SK-N-MC (cell line): ENCODE measurements at regions not wholly inside any gene's neighbourhood (a gene's known extent, or its start where the extent isn't known, plus 50 kb on each side); places are given as distances from the start of the nearest gene placed in this dataset.

Experiments used
- DNase-seq: peaks from one replicate; pipeline ENCODE4 v3.0.0-alpha.2; 2011; ENCODE audit warnings: low read depth, low spot score
- H3K27ac ChIP-seq: fragments of 200-600 bp; sonication (generic); 2 replicates; pipeline ENCODE4 v1.5.1; 2016; ENCODE audit warnings: mixed run types
- H3K36me3 ChIP-seq: fragments of 200-600 bp; sonication (generic); 2 replicates; pipeline ENCODE4 v1.6.1; 2017; ENCODE audit warnings: antibody characterized with exemption, low read length, mixed read lengths; ENCODE audit not compliant: insufficient read depth
- H3K4me3 ChIP-seq: fragments of 200-600 bp; sonication (generic); 2 replicates; pipeline ENCODE4 v1.5.1; 2016
- H3K9ac ChIP-seq: fragments of 200-600 bp; sonication (generic); 2 replicates; pipeline ENCODE4 v1.8.0; 2017; ENCODE audit warnings: mixed run types, mixed read lengths; ENCODE audit not compliant: insufficient read length
- H3K9me3 ChIP-seq: fragments of 200-600 bp; sonication (generic); 2 replicates; pipeline ENCODE4 v1.6.1; 2017; ENCODE audit warnings: low read depth, mild to moderate bottlenecking, antibody characterized with exemption, low read length, moderate library complexity, mixed read lengths
- EZH2 ChIP-seq: fragments of 200-600 bp; sonication (generic); IDR thresholded peaks from one replicate; pipeline ENCODE4 v1.6.1; 2017; ENCODE audit warnings: antibody characterized with exemption
- FOXP2 ChIP-seq: optimal IDR thresholded peaks from 2 replicates; pipeline ENCODE3; 2011; ENCODE audit warnings: mild to moderate bottlenecking, moderate library complexity; ENCODE audit not compliant: insufficient read depth; ENCODE audit errors: extremely low read length, control extremely low read depth
- POLR2AphosphoS5 ChIP-seq: IDR thresholded peaks from 2 replicates; pipeline ENCODE4 v1.6.1; 2012; ENCODE audit warnings: mild to moderate bottlenecking, low read depth, low read length, borderline replicate concordance

GRCh38 chr4:15295421-15296162, 132.2 kb upstream of the C1QTNF7 start:
- Histone ChIP-seq H3K9me3 (no peaks in the 10 kb centered on the region), H3K4me3 (no peak overlapping the region), H3K27ac (no peak overlapping the region), H3K9ac (no peak overlapping the region), H3K36me3 (no peaks in the 10 kb centered on the region)
- TF ChIP-seq FOXP2 (no peak), EZH2 (no peak), POLR2AphosphoS5 (no peak)
- DNase-seq = no peak

- no peak overlapping the region for H3K9ac ChIP-seq
- no peaks in the 10 kb centered on the region for H3K9me3 ChIP-seq
- H3K36me3 ChIP-seq = no peaks in the 10 kb centered on the region
- TF ChIP-seq POLR2AphosphoS5 = no peak
- no peak for TF ChIP-seq EZH2
- no peak for TF ChIP-seq FOXP2
- H3K27ac ChIP-seq = no peak overlapping the region
- no peak for DNase-seq
- H3K4me3 ChIP-seq = no peak overlapping the region
These were observed 130.5 kb upstream of the C1QTNF7 start for GRCh38 chr4:15297344-15297743.

- no peaks in the 10 kb centered on the region for H3K36me3 ChIP-seq
- no peak overlapping the region for H3K27ac ChIP-seq
- no peak overlapping the region for H3K4me3 ChIP-seq
- H3K9ac ChIP-seq = no peak overlapping the region
- TF ChIP-seq FOXP2 (no peak), EZH2 (no peak), POLR2AphosphoS5 (no peak)
- DNase-seq = no peak
- no peaks in the 10 kb centered on the region for H3K9me3 ChIP-seq
These were observed 128.2 kb upstream of the C1QTNF7 start for GRCh38 chr4:15299627-15300026.

GRCh38 chr4:15303052-15303641, 124.7 kb upstream of the C1QTNF7 start:
- Histone ChIP-seq H3K9ac (no peak overlapping the region), H3K9me3 (no peaks in the 10 kb centered on the region), H3K4me3 (no peak overlapping the region), H3K27ac (no peak overlapping the region), H3K36me3 (no peaks in the 10 kb centered on the region)
- peak; percentile 12 for DNase-seq
- TF ChIP-seq POLR2AphosphoS5 (no peak), FOXP2 (no peak)

- H3K9me3 ChIP-seq = no peaks in the 10 kb centered on the region
- H3K9ac ChIP-seq = no peak overlapping the region
- no peaks in the 10 kb centered on the region for H3K36me3 ChIP-seq
- no peak for TF ChIP-seq FOXP2
- TF ChIP-seq EZH2 = no peak
- no peak for TF ChIP-seq POLR2AphosphoS5
- H3K4me3 ChIP-seq = no peak overlapping the region
- H3K27ac ChIP-seq = no peak overlapping the region
- DNase-seq = no peak
These were observed 112.9 kb upstream of the C1QTNF7 start for GRCh38 chr4:15314974-15315373.

GRCh38 chr4:15317246-15317645, 110.6 kb upstream of the C1QTNF7 start:
- no peak overlapping the region for H3K27ac ChIP-seq

GRCh38 chr4:15318621-15319348, 109.0 kb upstream of the C1QTNF7 start:
- TF ChIP-seq FOXP2 (no peak), EZH2 (no peak), POLR2AphosphoS5 (no peak)
- Histone ChIP-seq H3K4me3 (no peak overlapping the region), H3K9ac (no peak overlapping the region), H3K9me3 (no peaks in the 10 kb centered on the region), H3K36me3 (no peaks in the 10 kb centered on the region), H3K27ac (no peak overlapping the region)
- no peak for DNase-seq

More at GRCh38 chr4:15317246-15317645, 110.6 kb upstream of the C1QTNF7 start:
- Histone ChIP-seq H3K9ac (no peak overlapping the region), H3K9me3 (no peaks in the 10 kb centered on the region), H3K36me3 (no peaks in the 10 kb centered on the region), H3K4me3 (no peak overlapping the region)
- TF ChIP-seq EZH2 = no peak
- TF ChIP-seq FOXP2 = no peak
- no peak for TF ChIP-seq POLR2AphosphoS5
- no peak for DNase-seq

GRCh38 chr4:15320121-15320678, 107.6 kb upstream of the C1QTNF7 start:
- H3K27ac ChIP-seq = no peak overlapping the region
- no peak for DNase-seq
- no peaks in the 10 kb centered on the region for H3K36me3 ChIP-seq
- H3K9me3 ChIP-seq = no peaks in the 10 kb centered on the region
- no peak overlapping the region for H3K9ac ChIP-seq
- H3K4me3 ChIP-seq = no peak overlapping the region
- TF ChIP-seq EZH2 (no peak), POLR2AphosphoS5 (no peak), FOXP2 (no peak)
